Hepatocyte (in vitro differentiated cells): ENCODE measurements at regions not wholly inside any gene's neighbourhood (a gene's known extent, or its start where the extent isn't known, plus 50 kb on each side); places are given as distances from the start of the nearest gene placed in this dataset.

ENCODE experiments used
- DNase-seq: peaks from one replicate; pipeline ENCODE4 v3.0.0-alpha.2; 2016; ENCODE audit warnings: low spot score
- H2AFZ ChIP-seq: fragments of 200-600 bp; sonication (generic); 2 replicates; pipeline ENCODE4 v1.6.0; 2016; ENCODE audit warnings: antibody characterized with exemption, mild to moderate bottlenecking
- H3K27ac ChIP-seq: fragments of 200-600 bp; sonication (generic); 2 replicates; pipeline ENCODE4 v1.5.1; 2016; ENCODE audit warnings: mild to moderate bottlenecking
- H3K27me3 ChIP-seq: fragments of 200-600 bp; sonication (generic); 2 replicates; pipeline ENCODE4 v1.6.1; 2016
- H3K36me3 ChIP-seq: fragments of 200-600 bp; sonication (generic); replicated peaks from 2 replicates; pipeline ENCODE4 v1.5.1; 2016; ENCODE audit warnings: low read depth; ENCODE audit not compliant: insufficient read depth
- H3K4me1 ChIP-seq: fragments of 200-600 bp; sonication (generic); 2 replicates; pipeline ENCODE4 v1.5.1; 2016; ENCODE audit warnings: mild to moderate bottlenecking, moderate library complexity; ENCODE audit not compliant: insufficient read depth
- H3K4me2 ChIP-seq: fragments of 200-600 bp; sonication (generic); 2 replicates; pipeline ENCODE4 v1.6.0; 2016
- H3K4me3 ChIP-seq: fragments of 200-600 bp; sonication (generic); 2 replicates; pipeline ENCODE4 v1.5.1; 2016; ENCODE audit warnings: mild to moderate bottlenecking
- H3K79me2 ChIP-seq: fragments of 200-600 bp; sonication (generic); 2 replicates; pipeline ENCODE4 v1.6.0; 2017; ENCODE audit warnings: mild to moderate bottlenecking
- H3K9me2 ChIP-seq: fragments of 200-600 bp; sonication (generic); replicated peaks from 2 replicates; pipeline ENCODE4 v1.6.0; 2017; ENCODE audit warnings: mild to moderate bottlenecking; ENCODE audit not compliant: insufficient read depth
- H3K9me3 ChIP-seq: fragments of 200-600 bp; sonication (generic); 2 replicates; pipeline ENCODE4 v1.5.1; 2016; ENCODE audit warnings: low read depth, mild to moderate bottlenecking
- H4K20me1 ChIP-seq: fragments of 200-600 bp; sonication (generic); 2 replicates; pipeline ENCODE4 v1.6.0; 2016; ENCODE audit warnings: mild to moderate bottlenecking; ENCODE audit not compliant: insufficient read depth, poor library complexity, severe bottlenecking
- CTCF ChIP-seq: fragments of 200-600 bp; sonication (generic); IDR thresholded peaks from 2 replicates; pipeline ENCODE4 v1.5.1; 2016; ENCODE audit warnings: antibody characterized with exemption, mild to moderate bottlenecking; ENCODE audit not compliant: poor library complexity
- EZH2 ChIP-seq: fragments of 200-600 bp; sonication (generic); IDR thresholded peaks from 2 replicates; pipeline ENCODE4 v1.6.1; 2016; ENCODE audit warnings: antibody characterized with exemption, mild to moderate bottlenecking, borderline replicate concordance
- EZH2phosphoT487 ChIP-seq: fragments of 200-600 bp; sonication (generic); IDR thresholded peaks from one replicate; pipeline ENCODE4 v1.6.1; 2018; ENCODE audit warnings: antibody characterized with exemption, mild to moderate bottlenecking, low read depth, moderate library complexity; ENCODE audit not compliant: unreplicated experiment, severe bottlenecking
- WGBS: methylation state at CpG from one replicate; pipeline ENCODE4 v1.1.6; 2016; ENCODE audit warnings: low lambda C conversion rate; ENCODE audit errors: missing lambda C conversion rate; 5-methylcytosine and 5-hydroxymethylcytosine counted together

- 92% methylated on average over 4 of the region's 4 CpGs for WGBS
- Histone ChIP-seq H4K20me1 (no peaks in the 10 kb centered on the region), H2AFZ (no peak overlapping the region), H3K27ac (no peak overlapping the region), H3K79me2 (no peaks in the 10 kb centered on the region), H3K36me3 (no peaks in the 10 kb centered on the region), H3K4me1 (no peaks in the 10 kb centered on the region), H3K9me2 (no peaks in the 10 kb centered on the region), H3K27me3 (peaks cover 8% of the 10 kb centered on the region), H3K9me3 (no peaks in the 10 kb centered on the region), H3K4me2 (no peak overlapping the region), H3K4me3 (no peak overlapping the region)
- DNase-seq, result no peak
- TF ChIP-seq CTCF (no peak), EZH2 (no peak), EZH2phosphoT487 (no peak)
Measured at GRCh38 chr2:175308005-175308404, 126.5 kb upstream of the ATP5MC3 start.

GRCh38 chr2:175304541-175304940, 123.0 kb upstream of the ATP5MC3 start:
- H3K27ac ChIP-seq, result no peak overlapping the region
- DNase-seq, result no peak
- no peak overlapping the region for H3K4me2 ChIP-seq
- no peaks in the 10 kb centered on the region for H3K36me3 ChIP-seq
- no peaks in the 10 kb centered on the region for H4K20me1 ChIP-seq
- no peaks in the 10 kb centered on the region for H3K4me1 ChIP-seq
- 98% methylated on average over 2 of the region's 2 CpGs for WGBS
- H3K9me3 ChIP-seq, result no peaks in the 10 kb centered on the region
- H3K79me2 ChIP-seq, result no peaks in the 10 kb centered on the region
- no peak overlapping the region for H2AFZ ChIP-seq
- H3K9me2 ChIP-seq, result no peaks in the 10 kb centered on the region
- TF ChIP-seq EZH2, result no peak
- TF ChIP-seq EZH2phosphoT487, result no peak
- TF ChIP-seq CTCF, result no peak
- no peak overlapping the region for H3K4me3 ChIP-seq
- H3K27me3 ChIP-seq, result peaks cover 8% of the 10 kb centered on the region

GRCh38 chr2:175293776-175294175, 112.3 kb upstream of the ATP5MC3 start:
- Histone ChIP-seq H3K79me2 (no peaks in the 10 kb centered on the region), H3K4me1 (no peaks in the 10 kb centered on the region), H3K4me3 (no peak overlapping the region), H3K36me3 (no peaks in the 10 kb centered on the region), H4K20me1 (no peaks in the 10 kb centered on the region), H2AFZ (no peak overlapping the region), H3K27ac (no peak overlapping the region), H3K4me2 (no peak overlapping the region), H3K9me2 (no peaks in the 10 kb centered on the region), H3K27me3 (peaks cover 16% of the 10 kb centered on the region), H3K9me3 (no peaks in the 10 kb centered on the region)
- 76% methylated on average over 4 of the region's 4 CpGs for WGBS
- no peak for DNase-seq
- no peak for TF ChIP-seq EZH2

- Histone ChIP-seq H3K36me3 (no peaks in the 10 kb centered on the region), H3K4me1 (no peaks in the 10 kb centered on the region), H3K9me2 (no peaks in the 10 kb centered on the region), H3K27me3 (peaks cover 16% of the 10 kb centered on the region), H3K4me2 (no peak overlapping the region), H4K20me1 (no peaks in the 10 kb centered on the region), H3K9me3 (no peaks in the 10 kb centered on the region), H2AFZ (no peak overlapping the region), H3K79me2 (no peaks in the 10 kb centered on the region), H3K27ac (no peak overlapping the region), H3K4me3 (no peak overlapping the region)
- TF ChIP-seq EZH2 (no peak), CTCF (no peak), EZH2phosphoT487 (no peak)
- DNase-seq, result no peak
- 90% methylated on average over 3 of the region's 3 CpGs for WGBS
Measured at GRCh38 chr2:175293195-175293594, 111.7 kb upstream of the ATP5MC3 start.
